ENCODE measurements at regions not wholly inside any gene's neighbourhood (a gene's known extent, or its start where the extent isn't known, plus 50 kb on each side); places are given as distances from the start of the nearest gene placed in this dataset.

DNA sequence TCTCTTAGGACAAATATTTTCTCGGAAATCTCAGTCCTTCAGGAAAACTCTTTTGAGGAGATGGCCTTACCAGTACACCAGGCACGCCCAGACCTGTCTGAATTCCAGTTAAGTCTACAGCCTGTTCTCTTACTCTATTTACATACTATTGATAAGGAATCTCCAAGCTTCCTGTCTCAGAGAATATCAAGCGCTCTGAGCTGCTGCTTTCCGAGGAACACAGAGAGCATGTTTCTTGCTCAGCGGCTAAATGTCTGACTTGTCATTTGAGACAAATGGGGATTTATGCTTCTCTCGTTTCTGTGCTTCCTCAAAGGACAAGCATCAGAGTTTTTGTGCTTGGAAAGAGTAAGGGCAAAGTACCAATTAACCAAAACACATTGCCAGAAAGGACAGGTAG is 112.4 kb upstream of the CCDC54 start:
- 59 to 62% methylated on average over 6 of the region's 6 CpGs for WGBS, 2 donors
- Histone ChIP-seq H3K9me3 (ENCODE audit: control insufficient read depth, low read length) (no peaks in the 10 kb centered on the region), H3K4me1 (ENCODE audit: control insufficient read depth in 1 of 2, insufficient read depth in 2 of 2, low read length in 2 of 2) (no peaks in the 10 kb centered on the region), H3K27me3 (ENCODE audit: control insufficient read depth in 1 of 2, insufficient read depth in 2 of 2, low read length in 1 of 2) (no peaks in the 10 kb centered on the region), H3K4me3 (ENCODE audit: low read length in 2 of 2) (no peak overlapping the region), H3K36me3 (ENCODE audit: control insufficient read depth in 1 of 2, insufficient read depth in 2 of 2, low read length in 1 of 2) (no peaks in the 10 kb centered on the region), H3K27ac (ENCODE audit: low read depth in 1 of 2, low read length in 2 of 2) (no peak overlapping the region)
- intact Hi-C loops (cut with DNase I): no loop called here
- DNase-seq (no peak), ATAC-seq (ENCODE audit: low FRiP score) (no peak)

DNA sequence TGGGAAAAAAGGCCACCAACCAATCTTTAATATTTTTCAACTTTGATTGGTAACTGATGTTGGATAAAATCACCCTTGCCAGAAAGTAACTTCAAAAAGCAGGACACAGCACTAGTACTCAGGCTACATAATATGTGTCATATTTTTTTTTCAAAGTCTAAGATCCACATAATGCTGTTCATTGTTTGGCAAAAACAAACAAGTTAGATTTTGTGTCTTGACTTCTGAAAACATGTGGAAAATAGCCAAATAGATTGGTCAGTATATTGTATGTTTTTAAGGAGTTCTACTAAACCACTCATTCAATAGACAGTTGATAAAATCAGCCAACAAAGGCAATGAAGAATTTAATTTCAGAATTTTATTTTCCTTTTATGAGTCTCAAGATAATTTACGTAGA is 111.7 kb upstream of the CCDC54 start:
- no peak for DNase-seq

DNA sequence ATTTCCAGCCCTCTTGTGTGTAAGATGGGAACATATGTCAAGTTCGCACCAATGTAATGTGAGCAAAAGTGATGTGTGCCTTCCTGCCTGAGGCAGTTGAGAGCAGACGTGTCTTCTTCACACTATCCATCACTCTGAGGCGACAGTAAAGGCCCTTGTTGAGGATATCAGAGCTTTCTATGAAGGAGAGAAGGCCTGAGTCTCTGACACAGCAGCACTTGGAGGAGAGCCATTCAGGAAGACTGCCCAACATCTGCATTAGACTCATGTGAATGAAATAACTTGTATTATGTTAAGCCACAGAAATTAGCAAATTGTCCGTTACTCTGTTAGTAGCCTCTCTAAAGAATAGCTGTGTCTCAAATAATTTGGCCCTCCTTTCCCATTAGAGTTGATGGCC is 108.8 kb upstream of the CCDC54 start:
- intact Hi-C loops (cut with DNase I): no loop called here
- H3K4me1 ChIP-seq (ENCODE audit: control insufficient read depth in 1 of 2, insufficient read depth in 2 of 2, low read length in 2 of 2): no peaks in the 10 kb centered on the region
- H3K36me3 ChIP-seq (ENCODE audit: control insufficient read depth in 1 of 2, insufficient read depth in 2 of 2, low read length in 1 of 2): no peaks in the 10 kb centered on the region
- H3K27me3 ChIP-seq (ENCODE audit: control insufficient read depth in 1 of 2, insufficient read depth in 2 of 2, low read length in 1 of 2): no peaks in the 10 kb centered on the region
- no peak for DNase-seq
- ATAC-seq (ENCODE audit: low FRiP score): no peak
- no peak overlapping the region for H3K27ac ChIP-seq (ENCODE audit: low read depth in 1 of 2, low read length in 2 of 2)
- no peaks in the 10 kb centered on the region for H3K9me3 ChIP-seq (ENCODE audit: control insufficient read depth, low read length)
- WGBS, 2 donors: 91 to 93% methylated on average over 4 of the region's 4 CpGs
- no peak overlapping the region for H3K4me3 ChIP-seq (ENCODE audit: low read length in 2 of 2)

More for the DNA sequence above, 111.7 kb upstream of the CCDC54 start:
- H3K4me3 ChIP-seq (ENCODE audit: low read length in 2 of 2): no peak overlapping the region
- H3K36me3 ChIP-seq (ENCODE audit: control insufficient read depth in 1 of 2, insufficient read depth in 2 of 2, low read length in 1 of 2): no peaks in the 10 kb centered on the region
- WGBS, 2 donors: 97 to 98% methylated on average over 1 of the region's 1 CpG
- H3K27ac ChIP-seq (ENCODE audit: low read depth in 1 of 2, low read length in 2 of 2): no peak overlapping the region
- H3K4me1 ChIP-seq (ENCODE audit: control insufficient read depth in 1 of 2, insufficient read depth in 2 of 2, low read length in 2 of 2): no peaks in the 10 kb centered on the region
- H3K9me3 ChIP-seq (ENCODE audit: control insufficient read depth, low read length): no peaks in the 10 kb centered on the region
- H3K27me3 ChIP-seq (ENCODE audit: control insufficient read depth in 1 of 2, insufficient read depth in 2 of 2, low read length in 1 of 2): no peaks in the 10 kb centered on the region
- ATAC-seq (ENCODE audit: low FRiP score): no peak
- intact Hi-C loops (cut with DNase I): no loop called here

DNA sequence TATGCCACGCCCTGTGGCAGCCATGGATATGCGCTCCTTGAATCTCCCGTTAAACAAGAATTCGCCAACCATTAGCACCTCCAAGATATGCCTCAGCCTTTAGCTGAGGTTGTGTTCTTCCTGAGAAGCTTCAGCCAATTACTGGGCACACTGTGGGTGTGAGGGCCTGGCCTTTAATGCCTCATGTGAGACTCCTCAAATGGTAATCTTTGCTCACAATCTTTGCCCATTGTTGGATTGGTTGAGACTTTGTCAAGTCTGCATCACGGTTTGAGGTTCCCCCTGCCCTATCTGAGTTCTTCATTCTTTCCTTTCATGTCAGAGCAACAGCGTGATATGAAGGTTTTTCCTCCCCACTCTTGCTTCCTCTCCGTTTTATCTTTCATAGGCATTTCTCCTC is 108.1 kb upstream of the CCDC54 start:
- Histone ChIP-seq H3K9me3 (ENCODE audit: control insufficient read depth, low read length) (no peaks in the 10 kb centered on the region), H3K4me3 (ENCODE audit: low read length in 2 of 2) (no peak overlapping the region), H3K4me1 (ENCODE audit: control insufficient read depth in 1 of 2, insufficient read depth in 2 of 2, low read length in 2 of 2) (no peaks in the 10 kb centered on the region), H3K36me3 (ENCODE audit: control insufficient read depth in 1 of 2, insufficient read depth in 2 of 2, low read length in 1 of 2) (no peaks in the 10 kb centered on the region), H3K27me3 (ENCODE audit: control insufficient read depth in 1 of 2, insufficient read depth in 2 of 2, low read length in 1 of 2) (no peaks in the 10 kb centered on the region), H3K27ac (ENCODE audit: low read depth in 1 of 2, low read length in 2 of 2) (no peak overlapping the region)
- intact Hi-C loops (cut with DNase I): no loop called here
- 92 to 93% methylated on average over 7 of the region's 7 CpGs for WGBS, 2 donors
- no peak for ATAC-seq (ENCODE audit: low FRiP score)
- DNase-seq: no peak

DNA sequence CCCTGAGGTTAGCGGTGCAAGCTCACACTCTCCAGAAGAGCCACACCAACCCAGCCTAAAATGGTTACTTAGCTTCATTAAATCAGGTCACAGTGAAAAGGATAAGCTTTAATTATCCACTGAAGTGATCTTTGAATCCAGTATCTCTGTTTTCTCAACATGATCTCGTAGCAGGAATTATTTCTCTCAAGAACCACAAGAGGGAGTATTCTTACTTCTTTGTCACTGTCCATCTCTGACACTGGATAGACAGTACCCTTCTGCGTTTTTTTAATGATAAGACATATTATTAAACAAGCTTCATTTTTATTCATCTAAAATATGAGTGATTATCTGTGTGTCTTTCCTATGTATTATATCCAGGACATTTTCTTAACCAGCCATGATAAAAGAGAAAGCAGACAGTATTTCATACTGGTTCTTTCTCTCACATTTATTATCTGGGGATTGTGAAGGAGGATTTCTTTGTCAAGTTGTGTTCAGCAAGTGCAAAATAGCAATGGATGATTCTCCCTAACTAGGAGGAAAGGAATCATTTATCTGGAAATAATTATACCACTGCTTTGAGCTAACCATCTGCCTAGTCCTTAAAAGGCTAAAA is 105.4 kb upstream of the CCDC54 start:
- Histone ChIP-seq H3K27me3 (ENCODE audit: control insufficient read depth in 1 of 2, insufficient read depth in 2 of 2, low read length in 1 of 2) (no peaks in the 10 kb centered on the region), H3K4me3 (ENCODE audit: low read length in 2 of 2) (no peak overlapping the region), H3K9me3 (ENCODE audit: control insufficient read depth, low read length) (no peaks in the 10 kb centered on the region), H3K36me3 (ENCODE audit: control insufficient read depth in 1 of 2, insufficient read depth in 2 of 2, low read length in 1 of 2) (no peaks in the 10 kb centered on the region), H3K27ac (ENCODE audit: low read depth in 1 of 2, low read length in 2 of 2) (no peak overlapping the region), H3K4me1 (ENCODE audit: control insufficient read depth in 1 of 2, insufficient read depth in 2 of 2, low read length in 2 of 2) (no peaks in the 10 kb centered on the region)
- WGBS, 2 donors: 13% methylated on average over 3 of the region's 3 CpGs
- no peak for ATAC-seq (ENCODE audit: low FRiP score)
- DNase-seq: no peak
- intact Hi-C loops (cut with DNase I): loop anchor here (5.0 to 10.0 kb wide), 2 partner anchors 150 to 263 kb away; no protein-coding TSS in a partner anchor

DNA sequence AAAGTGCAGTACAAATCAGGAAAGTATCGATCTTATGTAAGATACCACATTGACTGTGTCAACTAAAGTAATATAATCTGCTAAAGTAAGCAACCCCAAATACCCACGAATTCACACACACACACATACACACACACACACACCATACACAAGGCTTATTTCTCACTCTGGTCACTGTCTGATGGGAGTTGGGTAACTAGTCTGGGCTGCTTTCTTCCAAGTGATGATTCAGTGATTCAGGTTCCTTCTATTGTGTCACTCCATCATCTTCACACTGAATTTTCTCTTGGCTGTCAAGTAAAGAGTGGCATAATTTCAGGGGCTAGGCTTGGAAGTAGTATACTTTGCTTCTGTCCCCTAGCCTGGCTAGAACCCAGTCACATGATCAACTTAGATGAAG is 104.8 kb upstream of the CCDC54 start:
- Histone ChIP-seq H3K36me3 (ENCODE audit: control insufficient read depth in 1 of 2, insufficient read depth in 2 of 2, low read length in 1 of 2) (no peaks in the 10 kb centered on the region), H3K27ac (ENCODE audit: low read depth in 1 of 2, low read length in 2 of 2) (no peak overlapping the region), H3K27me3 (ENCODE audit: control insufficient read depth in 1 of 2, insufficient read depth in 2 of 2, low read length in 1 of 2) (no peaks in the 10 kb centered on the region), H3K4me3 (ENCODE audit: low read length in 2 of 2) (no peak overlapping the region), H3K9me3 (ENCODE audit: control insufficient read depth, low read length) (no peaks in the 10 kb centered on the region), H3K4me1 (ENCODE audit: control insufficient read depth in 1 of 2, insufficient read depth in 2 of 2, low read length in 2 of 2) (no peaks in the 10 kb centered on the region)
- WGBS, 2 donors: 70 to 88% methylated on average over 2 of the region's 2 CpGs
- DNase-seq: no peak
- ATAC-seq (ENCODE audit: low FRiP score): no peak
- intact Hi-C loops (cut with DNase I): loop anchor here (5.0 to 10.0 kb wide), 2 partner anchors 150 to 262 kb away; no protein-coding TSS in a partner anchor

DNA sequence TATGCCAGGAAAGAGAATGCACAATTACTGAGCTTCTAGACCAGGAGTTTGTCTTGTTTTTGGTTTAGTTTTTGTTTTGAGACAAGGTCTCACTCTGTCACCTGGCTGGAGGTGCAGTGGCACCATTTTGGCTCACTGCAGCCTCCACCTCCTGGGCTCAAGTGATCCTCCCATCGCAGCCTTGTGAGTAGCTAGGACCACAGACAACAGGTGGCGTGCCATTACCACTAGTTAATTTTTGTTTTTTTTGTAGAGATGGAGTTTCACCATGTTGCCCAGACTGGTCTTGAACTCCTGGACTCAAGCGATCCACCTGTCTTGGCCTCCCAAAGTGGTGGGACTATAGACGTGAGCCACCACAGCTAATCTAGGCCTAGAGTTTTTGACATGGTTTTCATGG is 104.4 kb upstream of the CCDC54 start:
- Histone ChIP-seq H3K9me3 (ENCODE audit: control insufficient read depth, low read length) (no peaks in the 10 kb centered on the region), H3K4me3 (ENCODE audit: low read length in 2 of 2) (no peak overlapping the region), H3K36me3 (ENCODE audit: control insufficient read depth in 1 of 2, insufficient read depth in 2 of 2, low read length in 1 of 2) (no peaks in the 10 kb centered on the region), H3K27ac (ENCODE audit: low read depth in 1 of 2, low read length in 2 of 2) (no peak overlapping the region), H3K27me3 (ENCODE audit: control insufficient read depth in 1 of 2, insufficient read depth in 2 of 2, low read length in 1 of 2) (no peaks in the 10 kb centered on the region), H3K4me1 (ENCODE audit: control insufficient read depth in 1 of 2, insufficient read depth in 2 of 2, low read length in 2 of 2) (no peaks in the 10 kb centered on the region)
- DNase-seq (no peak), ATAC-seq (ENCODE audit: low FRiP score) (no peak)
- intact Hi-C loops (cut with DNase I): loop anchor here (5.0 to 10.0 kb wide), 2 partner anchors 149 to 262 kb away; no protein-coding TSS in a partner anchor
- 85 to 95% methylated on average over 4 of the region's 4 CpGs for WGBS, 2 donors

DNA sequence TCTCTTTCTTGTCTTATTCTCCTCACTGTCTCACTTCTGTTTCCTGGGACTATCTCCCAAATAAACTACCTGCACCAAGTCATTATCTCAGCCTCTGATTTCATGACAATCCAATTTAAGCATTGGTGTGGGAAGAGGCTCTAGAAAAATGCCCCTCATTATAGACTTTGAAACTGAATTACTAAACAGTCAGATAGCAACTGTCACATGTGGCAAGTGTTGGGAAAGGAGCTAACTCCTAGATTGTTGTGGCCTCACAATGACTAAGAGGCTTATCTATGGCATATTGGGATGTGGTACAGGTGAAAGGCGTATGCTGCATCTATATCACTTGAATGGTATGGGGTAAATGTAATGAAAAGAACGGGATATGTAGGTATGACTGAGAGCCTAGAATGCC is 103.5 kb upstream of the CCDC54 start:
- Histone ChIP-seq H3K36me3 (ENCODE audit: control insufficient read depth in 1 of 2, insufficient read depth in 2 of 2, low read length in 1 of 2) (no peaks in the 10 kb centered on the region), H3K4me1 (ENCODE audit: control insufficient read depth in 1 of 2, insufficient read depth in 2 of 2, low read length in 2 of 2) (no peaks in the 10 kb centered on the region), H3K27me3 (ENCODE audit: control insufficient read depth in 1 of 2, insufficient read depth in 2 of 2, low read length in 1 of 2) (no peaks in the 10 kb centered on the region), H3K4me3 (ENCODE audit: low read length in 2 of 2) (no peak overlapping the region), H3K27ac (ENCODE audit: low read depth in 1 of 2, low read length in 2 of 2) (no peak overlapping the region), H3K9me3 (ENCODE audit: control insufficient read depth, low read length) (no peaks in the 10 kb centered on the region)
- WGBS, 2 donors: 92% methylated on average over 2 of the region's 2 CpGs
- intact Hi-C loops (cut with DNase I): loop anchor here (5.0 to 10.0 kb wide), 2 partner anchors 149 to 261 kb away; no protein-coding TSS in a partner anchor
- DNase-seq (no peak), ATAC-seq (ENCODE audit: low FRiP score) (no peak)

DNA sequence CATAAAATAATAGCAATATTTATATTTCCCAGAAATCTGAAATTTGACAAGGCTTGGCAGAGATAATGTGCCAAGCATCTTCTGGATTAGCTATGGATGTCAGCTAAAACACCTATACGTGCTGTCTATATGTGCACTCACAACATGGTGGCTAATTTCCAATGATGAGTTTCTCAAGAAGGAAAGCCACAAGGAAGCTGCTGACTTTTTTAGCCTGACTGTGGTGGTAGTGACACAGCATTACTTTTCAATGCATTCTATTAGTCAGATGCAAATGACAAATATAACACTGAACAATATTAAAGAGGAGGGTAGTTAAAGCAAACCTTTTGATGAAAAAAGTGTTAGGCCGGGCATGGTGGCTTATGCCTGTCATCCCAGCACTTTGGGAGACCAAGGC is 101.7 kb upstream of the CCDC54 start:
- intact Hi-C loops (cut with DNase I): loop anchor here in 1 of 2 donors (10.0 kb wide), 1 partner anchor 259 kb away; no protein-coding TSS in a partner anchor
- WGBS, 2 donors: 93 to 94% methylated on average over 2 of the region's 2 CpGs
- H3K4me1 ChIP-seq (ENCODE audit: control insufficient read depth in 1 of 2, insufficient read depth in 2 of 2, low read length in 2 of 2): no peaks in the 10 kb centered on the region
- no peak overlapping the region for H3K4me3 ChIP-seq (ENCODE audit: low read length in 2 of 2)
- peaks cover 2% of the 10 kb centered on the region for H3K9me3 ChIP-seq (ENCODE audit: control insufficient read depth, low read length)
- DNase-seq: no peak
- no peaks in the 10 kb centered on the region for H3K36me3 ChIP-seq (ENCODE audit: control insufficient read depth in 1 of 2, insufficient read depth in 2 of 2, low read length in 1 of 2)
- no peak overlapping the region for H3K27ac ChIP-seq (ENCODE audit: low read depth in 1 of 2, low read length in 2 of 2)
- H3K27me3 ChIP-seq (ENCODE audit: control insufficient read depth in 1 of 2, insufficient read depth in 2 of 2, low read length in 1 of 2): no peaks in the 10 kb centered on the region
- ATAC-seq (ENCODE audit: low FRiP score): no peak

Measured in aorta (tissue), 5 donors.